ENCODE measurements at regions not wholly inside any gene's neighbourhood (a gene's known extent, or its start where the extent isn't known, plus 50 kb on each side); places are given as distances from the start of the nearest gene placed in this dataset.
"Not testable (repeated sequence)": the region's sequence is repeated elsewhere in the genome, so short reads cannot be mapped to it uniquely, and the experiment has no call there.

GRCh38 chr4:132351606-132352005, 797.5 kb upstream of the PCDH10 start:
- not testable (repeated sequence) for DNase-seq (ENCODE audit: low read depth, low spot score)

- DNase-seq (ENCODE audit: low read depth, low spot score): no peak
These were observed 766.9 kb upstream of the PCDH10 start for GRCh38 chr4:132382243-132382642.

GRCh38 chr4:132383571-132384199, 765.4 kb upstream of the PCDH10 start:
- DNase-seq (ENCODE audit: low read depth, low spot score): no peak

GRCh38 chr4:132384709-132385108, 764.4 kb upstream of the PCDH10 start:
- no peak for DNase-seq (ENCODE audit: low read depth, low spot score)

- DNase-seq (ENCODE audit: low read depth, low spot score): no peak
These were observed 763.0 kb upstream of the PCDH10 start for GRCh38 chr4:132386130-132386529.

GRCh38 chr4:132387060-132387459, 762.0 kb upstream of the PCDH10 start:
- no peak for DNase-seq (ENCODE audit: low read depth, low spot score)

GRCh38 chr4:132395561-132395960, 753.5 kb upstream of the PCDH10 start:
- DNase-seq (ENCODE audit: low read depth, low spot score): no peak

GRCh38 chr4:132396636-132397035, 752.5 kb upstream of the PCDH10 start:
- no peak for DNase-seq (ENCODE audit: low read depth, low spot score)

GRCh38 chr4:132417220-132417619, 731.9 kb upstream of the PCDH10 start:
- no peak for DNase-seq (ENCODE audit: low read depth, low spot score)

GRCh38 chr4:132427125-132427524, 722.0 kb upstream of the PCDH10 start:
- no peak for DNase-seq (ENCODE audit: low read depth, low spot score)

- DNase-seq (ENCODE audit: low read depth, low spot score): no peak
These were observed 712.0 kb upstream of the PCDH10 start for GRCh38 chr4:132437117-132437516.

- DNase-seq (ENCODE audit: low read depth, low spot score): no peak
These were observed 703.7 kb upstream of the PCDH10 start for GRCh38 chr4:132445386-132445785.

GRCh38 chr4:132457987-132458386, 691.1 kb upstream of the PCDH10 start:
- DNase-seq (ENCODE audit: low read depth, low spot score): not testable (repeated sequence)

- no peak for DNase-seq (ENCODE audit: low read depth, low spot score)
These were observed 669.6 kb upstream of the PCDH10 start for GRCh38 chr4:132479543-132479942.

- no peak for DNase-seq (ENCODE audit: low read depth, low spot score)
These were observed 660.5 kb upstream of the PCDH10 start for GRCh38 chr4:132488555-132488954.

- DNase-seq (ENCODE audit: low read depth, low spot score): no peak
These were observed 655.6 kb upstream of the PCDH10 start for GRCh38 chr4:132493476-132493875.

GRCh38 chr4:132495267-132495812, 653.8 kb upstream of the PCDH10 start:
- not testable (repeated sequence) for DNase-seq (ENCODE audit: low read depth, low spot score)

- no peak for DNase-seq (ENCODE audit: low read depth, low spot score)
These were observed 650.9 kb upstream of the PCDH10 start for GRCh38 chr4:132498215-132498614.

- DNase-seq (ENCODE audit: low read depth, low spot score): no peak
These were observed 647.0 kb upstream of the PCDH10 start for GRCh38 chr4:132502096-132502552.

GRCh38 chr4:132504438-132504837, 644.7 kb upstream of the PCDH10 start:
- DNase-seq (ENCODE audit: low read depth, low spot score): no peak

GRCh38 chr4:132506568-132506967, 642.5 kb upstream of the PCDH10 start:
- no peak for DNase-seq (ENCODE audit: low read depth, low spot score)

- no peak for DNase-seq (ENCODE audit: low read depth, low spot score)
These were observed 635.6 kb upstream of the PCDH10 start for GRCh38 chr4:132513491-132513890.

- DNase-seq (ENCODE audit: low read depth, low spot score): no peak
These were observed 622.4 kb upstream of the PCDH10 start for GRCh38 chr4:132526652-132527051.

- no peak for DNase-seq (ENCODE audit: low read depth, low spot score)
These were observed 621.3 kb upstream of the PCDH10 start for GRCh38 chr4:132527817-132528216.
